Endothelial cell of umbilical vein (primary cell): ENCODE measurements at regions not wholly inside any gene's neighbourhood (a gene's known extent, or its start where the extent isn't known, plus 50 kb on each side); places are given as distances from the start of the nearest gene placed in this dataset.

Experiments
- BruUV-seq: library from RNA; stranded (reverse); fragments of 400-500 nt; replicated peaks from 2 replicates; lab custom pipeline; 2021; lab: Mats Ljungman, UMichigan
- CTCF ChIA-PET: fragments of 300-600, 350-600 bp; sonication (Branson Sonifier 250); formaldehyde crosslinking; loops from one replicate; lab custom pipeline; 2021; ENCODE audit warnings: antibody characterized with exemption, inconsistent platforms; lab: Charles Lee
- POLR2A ChIA-PET: fragments of 300-600, 350-600 bp; sonication (Branson Sonifier 250); formaldehyde crosslinking; loops from one replicate; lab custom pipeline; 2021; ENCODE audit warnings: antibody characterized with exemption, inconsistent platforms; lab: Charles Lee
- DNase-seq: peaks from one replicate; pipeline ENCODE4 v3.0.0-alpha.2; 2011; ENCODE audit warnings: low read depth, low spot score
- FAIRE-seq: peaks from 2 replicates; lab custom pipeline; 2011; peaks lifted over from hg19 to GRCh38; lab: Jason Lieb, UNC
- H2AFZ ChIP-seq: 2 replicates; pipeline ENCODE4 v1.6.0; 2012; ENCODE audit warnings: low read depth, low read length, control low read depth, inconsistent platforms
- H3K27ac ChIP-seq: 2 replicates; pipeline ENCODE4 v1.5.1; 2011; ENCODE audit warnings: low read depth, mild to moderate bottlenecking, control low read depth, low read length, moderate library complexity; ENCODE audit not compliant: insufficient read depth
- H3K27me3 ChIP-seq, 2 experiments: 2 replicates each; pipeline versions ENCODE4 v1.6.0 to v1.6.1; 2011; ENCODE audit warnings: low read length in 2 of 2, mixed read lengths in 1 of 2; ENCODE audit not compliant: control insufficient read depth in 2 of 2, insufficient read depth in 2 of 2
- H3K36me3 ChIP-seq, 2 experiments: 2 replicates in 1 of 2; 3 replicates in 1 of 2; pipeline ENCODE4 v1.5.1; 2011; ENCODE audit warnings: low read length in 2 of 2, mild to moderate bottlenecking in 1 of 2, moderate library complexity in 1 of 2; ENCODE audit not compliant: control insufficient read depth in 2 of 2, insufficient read depth in 2 of 2; ENCODE audit errors: extremely low read depth in 1 of 2
- H3K4me1 ChIP-seq: 3 replicates; pipeline ENCODE4 v1.5.1; 2011; ENCODE audit warnings: mild to moderate bottlenecking, low read length; ENCODE audit not compliant: control insufficient read depth, insufficient read depth; ENCODE audit errors: extremely low read depth
- H3K4me2 ChIP-seq: 2 replicates; pipeline ENCODE4 v1.6.1; 2011; ENCODE audit warnings: low read length, control low read depth, mixed read lengths; ENCODE audit not compliant: insufficient read depth
- H3K4me3 ChIP-seq, 3 experiments: fragments of 200-600 bp in 1 of 3; sonication (generic), shearing (Covaris generic) in 1 of 3; replicated peaks in 1 of 3; 2 replicates each; pipeline ENCODE4 v1.5.1; 2011 to 2016; ENCODE audit warnings: control low read depth in 3 of 3, low read length in 3 of 3, mild to moderate bottlenecking in 2 of 3, inconsistent platforms in 1 of 3, low read depth in 1 of 3, moderate library complexity in 1 of 3; ENCODE audit not compliant: insufficient read depth in 1 of 3
- H3K79me2 ChIP-seq: 2 replicates; pipeline ENCODE4 v1.6.0; 2012; ENCODE audit warnings: low read length, inconsistent platforms; ENCODE audit not compliant: control insufficient read depth, insufficient read depth
- H3K9ac ChIP-seq: replicated peaks from 2 replicates; pipeline ENCODE3; 2011; ENCODE audit warnings: low read length, control low read depth; ENCODE audit not compliant: insufficient read depth; ENCODE audit errors: extremely low read depth
- H3K9me1 ChIP-seq: replicated peaks from 3 replicates; pipeline ENCODE4 v1.6.0; 2011; ENCODE audit warnings: mild to moderate bottlenecking, low read length; ENCODE audit not compliant: control insufficient read depth, insufficient read depth; ENCODE audit errors: extremely low read depth
- H3K9me3 ChIP-seq: replicated peaks from 2 replicates; pipeline ENCODE4 v1.5.1; 2012; ENCODE audit warnings: low read length, inconsistent platforms; ENCODE audit not compliant: control insufficient read depth, insufficient read depth
- H4K20me1 ChIP-seq: replicated peaks from 2 replicates; pipeline ENCODE3; 2011; ENCODE audit warnings: mild to moderate bottlenecking, low read length; ENCODE audit not compliant: control insufficient read depth, insufficient read depth; ENCODE audit errors: extremely low read depth
- EZH2 ChIP-seq: IDR thresholded peaks from 2 replicates; pipeline ENCODE4 v1.6.1; 2012; ENCODE audit warnings: borderline replicate concordance, low read depth, mild to moderate bottlenecking, moderate library complexity, low read length, inconsistent platforms; ENCODE audit not compliant: severe bottlenecking
- FOS ChIP-seq: IDR thresholded peaks from 2 replicates; pipeline ENCODE4 v1.6.1; 2011; ENCODE audit warnings: mild to moderate bottlenecking, low read length, moderate library complexity, borderline replicate concordance; ENCODE audit not compliant: insufficient read depth
- GATA2 ChIP-seq: IDR thresholded peaks from 2 replicates; pipeline ENCODE4 v1.7.0; 2011; ENCODE audit warnings: low read depth, mild to moderate bottlenecking, moderate library complexity, mixed read lengths, low read length; ENCODE audit not compliant: insufficient read length, insufficient read depth
- JUN ChIP-seq: IDR thresholded peaks from 2 replicates; pipeline ENCODE4 v1.6.1; 2011; ENCODE audit warnings: borderline replicate concordance, low read depth; ENCODE audit not compliant: insufficient read length, insufficient read depth
- MYC ChIP-seq: IDR thresholded peaks from one replicate; pipeline ENCODE4 v1.6.1; 2011; ENCODE audit warnings: mild to moderate bottlenecking, low read depth, low read length
- POLR2A ChIP-seq: IDR thresholded peaks from 2 replicates; pipeline ENCODE4 v1.6.1; 2012; ENCODE audit warnings: low read depth, mild to moderate bottlenecking, control low read depth, low read length
- POLR2AphosphoS5 ChIP-seq: IDR thresholded peaks from 2 replicates; pipeline ENCODE4 v1.6.1; 2012; ENCODE audit warnings: low read depth, mild to moderate bottlenecking, control low read depth, low read length, moderate library complexity; ENCODE audit not compliant: insufficient read depth
- dilution Hi-C: fragments of 300-500 bp; cut with MboI; formaldehyde crosslinking; loops from one replicate; pipeline ENCODE4 v1.15.0; 2019; ENCODE audit warnings: low sequenced_read_pairs; ENCODE audit not compliant: extremely low pct_ligation_motif_present
- intact Hi-C: fragments of 100-400 bp; cut with micrococcal nuclease; formaldehyde crosslinking; loops from one replicate; pipeline ENCODE4 v1.10.0; 2022
- TF ChIP-seq, protein P1 (sequence below): IDR thresholded peaks from 2 replicates; pipeline ENCODE4 v1.6.1; 2011; ENCODE audit not compliant: insufficient read depth, insufficient read length
- TF ChIP-seq, protein P2 (sequence below), 2 donors: IDR thresholded peaks; 1 replicate in 1 of 2; 2 replicates in 1 of 2; pipeline ENCODE4 v1.5.1; 2011; ENCODE audit warnings: low read length in 2 of 2, mild to moderate bottlenecking in 2 of 2, moderate library complexity in 2 of 2, control low read depth in 1 of 2, inconsistent platforms in 1 of 2, low read depth in 1 of 2; ENCODE audit not compliant: insufficient read depth in 1 of 2; ENCODE audit errors: extremely low read depth in 1 of 2

DNA sequence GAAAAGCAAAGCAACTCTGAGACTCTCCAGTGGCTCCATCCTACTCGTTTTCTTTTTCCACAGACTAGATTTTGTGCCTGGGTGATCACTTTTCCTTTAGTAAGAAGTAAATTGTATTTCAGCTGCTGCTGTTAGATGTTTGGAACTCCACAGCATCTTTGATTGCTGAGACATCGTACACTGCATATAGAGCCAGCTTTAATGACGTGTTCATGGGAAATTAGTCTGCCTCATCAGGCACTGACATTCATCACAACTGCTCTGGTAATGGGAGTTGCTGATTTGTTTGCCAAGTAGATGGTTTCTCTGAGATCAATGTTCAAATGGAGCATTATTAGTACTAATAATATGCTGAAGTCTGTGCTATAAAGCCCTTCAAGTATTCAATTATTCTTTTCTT, 573.8 kb upstream of the NR5A2 start:
- TF ChIP-seq JUN (no peak), GATA2 (no peak), MYC (no peak), POLR2A (no peak), EZH2 (no peak), POLR2AphosphoS5 (no peak), FOS (no peak)
- TF ChIP-seq, protein P1, sequence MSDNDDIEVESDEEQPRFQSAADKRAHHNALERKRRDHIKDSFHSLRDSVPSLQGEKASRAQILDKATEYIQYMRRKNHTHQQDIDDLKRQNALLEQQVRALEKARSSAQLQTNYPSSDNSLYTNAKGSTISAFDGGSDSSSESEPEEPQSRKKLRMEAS, result no peak
- TF ChIP-seq, protein P2, sequence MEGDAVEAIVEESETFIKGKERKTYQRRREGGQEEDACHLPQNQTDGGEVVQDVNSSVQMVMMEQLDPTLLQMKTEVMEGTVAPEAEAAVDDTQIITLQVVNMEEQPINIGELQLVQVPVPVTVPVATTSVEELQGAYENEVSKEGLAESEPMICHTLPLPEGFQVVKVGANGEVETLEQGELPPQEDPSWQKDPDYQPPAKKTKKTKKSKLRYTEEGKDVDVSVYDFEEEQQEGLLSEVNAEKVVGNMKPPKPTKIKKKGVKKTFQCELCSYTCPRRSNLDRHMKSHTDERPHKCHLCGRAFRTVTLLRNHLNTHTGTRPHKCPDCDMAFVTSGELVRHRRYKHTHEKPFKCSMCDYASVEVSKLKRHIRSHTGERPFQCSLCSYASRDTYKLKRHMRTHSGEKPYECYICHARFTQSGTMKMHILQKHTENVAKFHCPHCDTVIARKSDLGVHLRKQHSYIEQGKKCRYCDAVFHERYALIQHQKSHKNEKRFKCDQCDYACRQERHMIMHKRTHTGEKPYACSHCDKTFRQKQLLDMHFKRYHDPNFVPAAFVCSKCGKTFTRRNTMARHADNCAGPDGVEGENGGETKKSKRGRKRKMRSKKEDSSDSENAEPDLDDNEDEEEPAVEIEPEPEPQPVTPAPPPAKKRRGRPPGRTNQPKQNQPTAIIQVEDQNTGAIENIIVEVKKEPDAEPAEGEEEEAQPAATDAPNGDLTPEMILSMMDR (IDR thresholded peaks at IDR 0.05; ENCODE audit: extremely low read depth in 1 of 2, insufficient read depth in 1 of 2, low read depth in 1 of 2, low read length in 2 of 2), result no peak
- intact Hi-C loops (no loop called here), dilution Hi-C loops (no loop called here)
- Histone ChIP-seq H3K9ac (no peak overlapping the region), H3K27ac (no peak overlapping the region), H3K27me3 (peaks cover 2 to 4% of the 10 kb centered on the region in 2 experiments), H3K9me1 (no peaks in the 10 kb centered on the region), H3K4me2 (no peak overlapping the region), H3K79me2 (no peaks in the 10 kb centered on the region), H3K9me3 (no peaks in the 10 kb centered on the region), H3K36me3 (no peaks in the 10 kb centered on the region), H4K20me1 (no peaks in the 10 kb centered on the region), H2AFZ (no peak overlapping the region), H3K4me1 (no peaks in the 10 kb centered on the region), H3K4me3 (no peak overlapping the region)
- CTCF ChIA-PET, result interaction anchor here (1.7 kb wide), 1 partner anchor 10 kb away, joined by 4 read pairs; no protein-coding TSS in a partner anchor
- no TSS peak for BruUV-seq
- DNase-seq (no peak), FAIRE-seq (no peak)
- POLR2A ChIA-PET, result no interaction called here
